PC-3 (cell line): ENCODE measurements at regions not wholly inside any gene's neighbourhood (a gene's known extent, or its start where the extent isn't known, plus 50 kb on each side); places are given as distances from the start of the nearest gene placed in this dataset.

Experiments
- ATAC-seq: fragments of 200-7000 bp; cut with Tn5 transposase; 2 replicates; pipeline ENCODE4 v1.9.1; 2020; ENCODE audit warnings: mild to moderate bottlenecking, moderate library complexity
- BruUV-seq: library from RNA; stranded (reverse); fragments of 400-500 nt; replicated peaks from 2 replicates; lab custom pipeline; 2021; lab: Mats Ljungman, UMichigan
- CTCF ChIA-PET: fragments of 300-600 bp; sonication (Branson Sonifier 250); formaldehyde crosslinking; loops from one replicate; lab custom pipeline; 2022; ENCODE audit warnings: antibody characterized with exemption; lab: Charles Lee
- POLR2A ChIA-PET: fragments of 300-600 bp; sonication (Branson Sonifier 250); formaldehyde crosslinking; loops from one replicate; lab custom pipeline; 2022; ENCODE audit warnings: antibody characterized with exemption; ENCODE audit not compliant: unreplicated experiment; lab: Charles Lee
- DNase-seq: peaks from one replicate; pipeline ENCODE4 v3.0.0-alpha.2; 2015
- H2AFZ ChIP-seq: fragments of 300-600 bp; sonication (generic); 2 replicates; pipeline ENCODE4 v1.6.0; 2016; ENCODE audit warnings: antibody characterized with exemption, low read length
- H3F3A ChIP-seq: fragments of 300-600 bp; sonication (generic); one replicate; pipeline ENCODE4 v1.6.0; 2017; ENCODE audit warnings: antibody characterized with exemption, low read length, control low read depth, mild to moderate bottlenecking; ENCODE audit not compliant: unreplicated experiment
- H3K27ac ChIP-seq: fragments of 300-600 bp; sonication (generic); 2 replicates; pipeline ENCODE4 v1.5.1; 2016; ENCODE audit warnings: mild to moderate bottlenecking, low read length
- H3K27me3 ChIP-seq: fragments of 300-600 bp; sonication (generic); 2 replicates; pipeline ENCODE4 v1.6.1; 2016; ENCODE audit warnings: low read length, mixed read lengths
- H3K36me3 ChIP-seq: fragments of 300-600 bp; sonication (generic); 2 replicates; pipeline ENCODE4 v1.6.1; 2016; ENCODE audit warnings: low read depth, mixed run types, low read length, mixed read lengths
- H3K4me1 ChIP-seq: fragments of 300-600 bp; sonication (generic); 2 replicates; pipeline ENCODE4 v1.5.1; 2016; ENCODE audit warnings: low read length; ENCODE audit not compliant: insufficient read depth
- H3K4me2 ChIP-seq: fragments of 300-600 bp; sonication (generic); 2 replicates; pipeline ENCODE4 v1.6.0; 2016; ENCODE audit warnings: low read length
- H3K4me3 ChIP-seq: fragments of 300-600 bp; sonication (generic); 2 replicates; pipeline ENCODE4 v1.5.1; 2016; ENCODE audit warnings: mild to moderate bottlenecking, low read length, mixed read lengths
- H3K79me2 ChIP-seq: fragments of 300-600 bp; sonication (generic); 2 replicates; pipeline ENCODE4 v1.6.1; 2017; ENCODE audit warnings: low read length, mixed read lengths
- H3K9ac ChIP-seq: fragments of 300-600 bp; sonication (generic); 2 replicates; pipeline ENCODE4 v1.6.0; 2016; ENCODE audit warnings: mild to moderate bottlenecking, low read length
- H3K9me2 ChIP-seq: fragments of 300-600 bp; sonication (generic); replicated peaks from 2 replicates; pipeline ENCODE4 v1.6.1; 2016; ENCODE audit warnings: mixed run types, low read length, mixed read lengths
- H3K9me3 ChIP-seq: fragments of 300-600 bp; sonication (generic); 2 replicates; pipeline ENCODE4 v1.6.1; 2016; ENCODE audit warnings: low read length, mixed read lengths
- H4K20me1 ChIP-seq: fragments of 300-600 bp; sonication (generic); 2 replicates; pipeline ENCODE4 v1.6.1; 2016; ENCODE audit warnings: low read length, mixed read lengths
- EZH2 ChIP-seq: fragments of 300-600 bp; sonication (generic); IDR thresholded peaks from one replicate; pipeline ENCODE4 v1.6.1; 2017; ENCODE audit warnings: antibody characterized with exemption, mild to moderate bottlenecking, low read length; ENCODE audit not compliant: unreplicated experiment
- EZH2phosphoT487 ChIP-seq: fragments of 300-600 bp; sonication (generic); IDR thresholded peaks from 2 replicates; pipeline ENCODE4 v1.6.1; 2018; ENCODE audit warnings: mild to moderate bottlenecking, antibody characterized with exemption, low read length, borderline replicate concordance
- intact Hi-C: fragments of 100-400 bp; cut with micrococcal nuclease; formaldehyde crosslinking; loops from 2 replicates; pipeline ENCODE4 v1.9.0; 2023
- TF ChIP-seq, protein P1 (sequence below): fragments of 300-600 bp; sonication (generic); conservative IDR thresholded peaks from 2 replicates; pipeline ENCODE4 v1.5.1; 2017; ENCODE audit warnings: antibody characterized with exemption, low read depth, mild to moderate bottlenecking, low read length

DNA sequence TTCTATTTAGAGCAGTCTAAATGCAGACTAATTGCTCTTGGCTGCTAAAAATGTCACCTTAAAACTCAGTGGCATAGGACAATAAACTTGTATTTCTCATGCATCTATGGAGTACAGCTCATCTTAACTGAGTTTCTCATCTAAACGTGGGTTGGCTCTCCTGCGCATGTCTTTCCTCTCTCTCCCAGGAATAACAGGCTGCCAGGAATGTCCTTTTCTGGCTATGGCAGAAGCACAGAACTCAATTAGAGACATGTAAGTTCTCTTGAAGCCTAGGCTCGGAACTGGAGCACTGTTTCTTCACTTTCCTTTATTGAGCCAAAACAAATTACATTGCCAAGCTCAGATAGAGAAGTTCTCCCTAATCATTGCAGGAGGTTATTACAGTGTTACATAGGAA, 722.3 kb upstream of the FLRT2 start:
- Histone ChIP-seq H3K4me2 (no peak overlapping the region), H4K20me1 (no peaks in the 10 kb centered on the region), H3F3A (no peaks in the 10 kb centered on the region), H3K4me3 (no peak overlapping the region), H3K27ac (no peak overlapping the region), H3K27me3 (no peaks in the 10 kb centered on the region), H3K9me2 (no peaks in the 10 kb centered on the region), H3K9me3 (0 out of 2 replicates have a peak, but pooled peaks cover 9% of the 10 kb centered on the region), H3K79me2 (no peaks in the 10 kb centered on the region), H3K9ac (no peak overlapping the region), H3K4me1 (no peaks in the 10 kb centered on the region), H3K36me3 (no peaks in the 10 kb centered on the region), H2AFZ (no peak overlapping the region)
- CTCF ChIA-PET, result no interaction called here
- no TSS peak for BruUV-seq
- intact Hi-C loops, result no loop called here
- DNase-seq (no peak), ATAC-seq (no peak)
- TF ChIP-seq, protein P1, sequence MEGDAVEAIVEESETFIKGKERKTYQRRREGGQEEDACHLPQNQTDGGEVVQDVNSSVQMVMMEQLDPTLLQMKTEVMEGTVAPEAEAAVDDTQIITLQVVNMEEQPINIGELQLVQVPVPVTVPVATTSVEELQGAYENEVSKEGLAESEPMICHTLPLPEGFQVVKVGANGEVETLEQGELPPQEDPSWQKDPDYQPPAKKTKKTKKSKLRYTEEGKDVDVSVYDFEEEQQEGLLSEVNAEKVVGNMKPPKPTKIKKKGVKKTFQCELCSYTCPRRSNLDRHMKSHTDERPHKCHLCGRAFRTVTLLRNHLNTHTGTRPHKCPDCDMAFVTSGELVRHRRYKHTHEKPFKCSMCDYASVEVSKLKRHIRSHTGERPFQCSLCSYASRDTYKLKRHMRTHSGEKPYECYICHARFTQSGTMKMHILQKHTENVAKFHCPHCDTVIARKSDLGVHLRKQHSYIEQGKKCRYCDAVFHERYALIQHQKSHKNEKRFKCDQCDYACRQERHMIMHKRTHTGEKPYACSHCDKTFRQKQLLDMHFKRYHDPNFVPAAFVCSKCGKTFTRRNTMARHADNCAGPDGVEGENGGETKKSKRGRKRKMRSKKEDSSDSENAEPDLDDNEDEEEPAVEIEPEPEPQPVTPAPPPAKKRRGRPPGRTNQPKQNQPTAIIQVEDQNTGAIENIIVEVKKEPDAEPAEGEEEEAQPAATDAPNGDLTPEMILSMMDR, result no peak
- TF ChIP-seq EZH2 (no peak), EZH2phosphoT487 (no peak)
- POLR2A ChIA-PET, result no interaction called here

DNA sequence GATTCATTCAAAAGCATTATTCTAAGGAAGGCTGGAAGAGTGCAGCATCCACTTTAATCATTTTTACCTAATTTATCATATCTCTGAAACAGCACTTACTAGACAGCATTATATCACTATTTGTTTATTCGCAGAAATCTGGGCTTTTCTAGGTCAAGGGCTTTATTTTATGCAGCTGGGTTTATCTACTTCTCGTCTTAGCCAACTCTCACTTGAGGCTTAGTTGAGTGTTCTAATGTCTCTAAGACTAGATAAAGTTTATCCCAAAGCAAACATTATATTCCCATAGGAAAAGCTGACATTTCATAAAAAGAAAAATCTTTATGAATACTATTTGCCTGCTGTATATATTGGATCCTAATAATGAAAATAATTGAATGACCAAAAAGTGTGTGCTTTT, 720.8 kb upstream of the FLRT2 start:
- Histone ChIP-seq H3K36me3 (no peaks in the 10 kb centered on the region), H4K20me1 (no peaks in the 10 kb centered on the region), H3K4me1 (no peaks in the 10 kb centered on the region), H3K9me2 (no peaks in the 10 kb centered on the region), H3K27ac (no peak overlapping the region), H3K9me3 (0 out of 2 replicates have a peak, but pooled peaks cover 12% of the 10 kb centered on the region), H3K9ac (no peak overlapping the region), H3F3A (no peaks in the 10 kb centered on the region), H2AFZ (no peak overlapping the region), H3K27me3 (no peaks in the 10 kb centered on the region), H3K79me2 (no peaks in the 10 kb centered on the region), H3K4me2 (no peak overlapping the region), H3K4me3 (no peak overlapping the region)
- DNase-seq (no peak), ATAC-seq (no peak)
- CTCF ChIA-PET, result no interaction called here
- no TSS peak for BruUV-seq
- TF ChIP-seq, protein P1, result no peak
- no peak for TF ChIP-seq EZH2phosphoT487
- TF ChIP-seq EZH2, result no peak
- intact Hi-C loops, result no loop called here
- POLR2A ChIA-PET, result no interaction called here

DNA sequence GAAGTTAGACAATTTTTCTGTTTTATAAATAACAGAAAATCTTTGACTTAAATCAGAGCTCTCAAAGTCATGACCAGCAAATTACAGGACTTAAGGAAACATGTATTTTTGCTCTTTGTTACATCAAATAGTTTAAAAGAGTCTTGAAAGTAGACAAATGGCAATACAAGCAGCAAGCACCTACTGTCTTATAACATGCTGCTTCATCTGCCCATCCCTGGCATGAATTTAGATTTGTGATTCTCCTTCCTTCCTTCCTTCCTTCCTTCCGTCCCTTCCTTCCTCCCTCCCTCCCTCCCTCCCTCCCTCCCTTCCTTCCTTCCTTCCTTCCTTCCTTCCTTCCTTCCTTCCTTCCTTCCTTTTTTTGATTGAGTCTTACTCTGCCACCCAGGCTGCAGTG, 715.6 kb upstream of the FLRT2 start:
- Histone ChIP-seq H3K27ac (no peak overlapping the region), H3K79me2 (no peaks in the 10 kb centered on the region), H3K4me1 (no peaks in the 10 kb centered on the region), H3K9me2 (no peaks in the 10 kb centered on the region), H3K27me3 (no peaks in the 10 kb centered on the region), H3K9ac (no peak overlapping the region), H3K36me3 (no peaks in the 10 kb centered on the region), H4K20me1 (no peaks in the 10 kb centered on the region), H3K4me3 (no peak overlapping the region), H3K4me2 (no peak overlapping the region), H2AFZ (no peak overlapping the region), H3F3A (no peaks in the 10 kb centered on the region), H3K9me3 (0 out of 2 replicates have a peak, but pooled peaks cover 7% of the 10 kb centered on the region)
- CTCF ChIA-PET, result no interaction called here
- no TSS peak for BruUV-seq
- ATAC-seq (no peak), DNase-seq (no peak)
- POLR2A ChIA-PET, result no interaction called here
- TF ChIP-seq EZH2phosphoT487, result no peak
- TF ChIP-seq, protein P1, result no peak
- no peak for TF ChIP-seq EZH2
- intact Hi-C loops, result no loop called here
